Hematopoietic multipotent progenitor cell treated with erythropoietin and hydrocortisone succinate and interleukin-3 and kit ligand, for 4 days (in vitro differentiated cells): ENCODE measurements at regions not wholly inside any gene's neighbourhood (a gene's known extent, or its start where the extent isn't known, plus 50 kb on each side); places are given as distances from the start of the nearest gene placed in this dataset.

Experiments
- DNase-seq: peaks from one replicate; pipeline ENCODE4 v3.0.0-alpha.2; 2015

- DNase-seq: no peak
These were observed 541.7 kb downstream of the METTL15 start for GRCh38 chr11:28649922-28650321.

GRCh38 chr11:28636566-28636965 is 528.4 kb downstream of the METTL15 start:
- DNase-seq: no peak

- no peak for DNase-seq
These were observed 527.8 kb downstream of the METTL15 start for GRCh38 chr11:28636033-28636432.

GRCh38 chr11:28632338-28632737 is 524.1 kb downstream of the METTL15 start:
- DNase-seq: no peak

GRCh38 chr11:28631148-28631547 is 523.0 kb downstream of the METTL15 start:
- DNase-seq: no peak

GRCh38 chr11:28629235-28629634 is 521.0 kb downstream of the METTL15 start:
- no peak for DNase-seq

- no peak for DNase-seq
These were observed 520.2 kb downstream of the METTL15 start for GRCh38 chr11:28628412-28628811.

GRCh38 chr11:28627690-28628255 is 519.6 kb downstream of the METTL15 start:
- no peak for DNase-seq

GRCh38 chr11:28625532-28625931 is 517.3 kb downstream of the METTL15 start:
- DNase-seq: no peak

GRCh38 chr11:28621753-28622152 is 513.6 kb downstream of the METTL15 start:
- DNase-seq: no peak

- no peak for DNase-seq
These were observed 511.8 kb downstream of the METTL15 start for GRCh38 chr11:28619846-28620540.

GRCh38 chr11:28618416-28618815 is 510.2 kb downstream of the METTL15 start:
- no peak for DNase-seq

GRCh38 chr11:28616160-28616965 is 508.2 kb downstream of the METTL15 start:
- DNase-seq: no peak

GRCh38 chr11:28615542-28615941 is 507.4 kb downstream of the METTL15 start:
- DNase-seq: no peak

- DNase-seq: no peak
These were observed 498.7 kb downstream of the METTL15 start for GRCh38 chr11:28606930-28607329.

GRCh38 chr11:28599656-28600055 is 491.5 kb downstream of the METTL15 start:
- DNase-seq: no peak

GRCh38 chr11:28598531-28598930 is 490.3 kb downstream of the METTL15 start:
- DNase-seq: no peak

- no peak for DNase-seq
These were observed 488.6 kb downstream of the METTL15 start for GRCh38 chr11:28596816-28597215.

GRCh38 chr11:28592141-28592540 is 484.0 kb downstream of the METTL15 start:
- DNase-seq: no peak

- no peak for DNase-seq
These were observed 476.8 kb downstream of the METTL15 start for GRCh38 chr11:28584992-28585391.

GRCh38 chr11:28582506-28582905 is 474.3 kb downstream of the METTL15 start:
- no peak for DNase-seq

GRCh38 chr11:28581286-28582242 is 473.4 kb downstream of the METTL15 start:
- no peak for DNase-seq

GRCh38 chr11:28571371-28571770 is 463.2 kb downstream of the METTL15 start:
- DNase-seq: no peak
